ENCODE measurements at regions not wholly inside any gene's neighbourhood (a gene's known extent, or its start where the extent isn't known, plus 50 kb on each side); places are given as distances from the start of the nearest gene placed in this dataset.

GRCh38 chr3:193970773-193971206 lies 165.2 kb upstream of the HES1 start:
- TF ChIP-seq CTCF (IDR thresholded peaks at IDR 0.05), result no peak
- no peak for TF ChIP-seq POLR2A (IDR thresholded peaks at IDR 0.05)
